ENCODE measurements at regions not wholly inside any gene's neighbourhood (a gene's known extent, or its start where the extent isn't known, plus 50 kb on each side); places are given as distances from the start of the nearest gene placed in this dataset.
"Not testable (repeated sequence)": the region's sequence is repeated elsewhere in the genome, so short reads cannot be mapped to it uniquely, and the experiment has no call there.

GRCh38 chrX:144121566-144121965 lies 237.7 kb downstream of the UBE2NL start:
- H3K4me1 ChIP-seq; H3K36me3 ChIP-seq (replicated peaks); H3K4me3 ChIP-seq; in situ Hi-C loops (cut with MboI; ENCODE audit: low sequenced_read_pairs); DNase-seq (ENCODE audit: low spot score in 2 of 2); H3K27me3 ChIP-seq (ENCODE audit: low read depth); H3K9me3 ChIP-seq: not testable (repeated sequence)

- H3K36me3 ChIP-seq (replicated peaks); H3K9me3 ChIP-seq; H3K4me1 ChIP-seq; DNase-seq (ENCODE audit: low spot score in 2 of 2); H3K27me3 ChIP-seq (ENCODE audit: low read depth); H3K4me3 ChIP-seq; in situ Hi-C loops (cut with MboI; ENCODE audit: low sequenced_read_pairs): not testable (repeated sequence)
These were observed 243.8 kb downstream of the UBE2NL start for GRCh38 chrX:144127570-144128169.

GRCh38 chrX:144129511-144129910 lies 245.6 kb downstream of the UBE2NL start:
- H3K27me3 ChIP-seq (ENCODE audit: low read depth); DNase-seq (ENCODE audit: low spot score in 2 of 2): not testable (repeated sequence)

GRCh38 chrX:144130507-144130906 lies 246.6 kb downstream of the UBE2NL start:
- in situ Hi-C loops (cut with MboI; ENCODE audit: low sequenced_read_pairs); H3K27me3 ChIP-seq (ENCODE audit: low read depth); H3K9me3 ChIP-seq; H3K36me3 ChIP-seq (replicated peaks); DNase-seq (ENCODE audit: low spot score in 2 of 2); H3K4me1 ChIP-seq; H3K4me3 ChIP-seq: not testable (repeated sequence)

More at GRCh38 chrX:144129511-144129910, 245.6 kb downstream of the UBE2NL start:
- H3K9me3 ChIP-seq; H3K4me3 ChIP-seq; H3K4me1 ChIP-seq; in situ Hi-C loops (cut with MboI; ENCODE audit: low sequenced_read_pairs); H3K36me3 ChIP-seq (replicated peaks): not testable (repeated sequence)

- H3K9me3 ChIP-seq; H3K36me3 ChIP-seq (replicated peaks); H3K4me3 ChIP-seq; in situ Hi-C loops (cut with MboI; ENCODE audit: low sequenced_read_pairs); H3K27me3 ChIP-seq (ENCODE audit: low read depth); H3K4me1 ChIP-seq; DNase-seq (ENCODE audit: low spot score in 2 of 2): not testable (repeated sequence)
These were observed 247.2 kb downstream of the UBE2NL start for GRCh38 chrX:144131080-144131479.

GRCh38 chrX:144134448-144135119 lies 250.7 kb downstream of the UBE2NL start:
- in situ Hi-C loops (cut with MboI; ENCODE audit: low sequenced_read_pairs); H3K9me3 ChIP-seq; H3K4me3 ChIP-seq; H3K27me3 ChIP-seq (ENCODE audit: low read depth); H3K36me3 ChIP-seq (replicated peaks); DNase-seq (ENCODE audit: low spot score in 2 of 2); H3K4me1 ChIP-seq: not testable (repeated sequence)

- H3K4me3 ChIP-seq; in situ Hi-C loops (cut with MboI; ENCODE audit: low sequenced_read_pairs); DNase-seq (ENCODE audit: low spot score in 2 of 2); H3K9me3 ChIP-seq; H3K27me3 ChIP-seq (ENCODE audit: low read depth); H3K4me1 ChIP-seq; H3K36me3 ChIP-seq (replicated peaks): not testable (repeated sequence)
These were observed 270.6 kb downstream of the UBE2NL start for GRCh38 chrX:144154474-144154873.

- in situ Hi-C loops (cut with MboI; ENCODE audit: low sequenced_read_pairs); H3K4me3 ChIP-seq; H3K9me3 ChIP-seq; H3K36me3 ChIP-seq (replicated peaks); H3K27me3 ChIP-seq (ENCODE audit: low read depth); DNase-seq (ENCODE audit: low spot score in 2 of 2); H3K4me1 ChIP-seq: not testable (repeated sequence)
These were observed 301.3 kb downstream of the UBE2NL start for GRCh38 chrX:144185197-144185596.

- H3K27me3 ChIP-seq (ENCODE audit: low read depth); H3K4me1 ChIP-seq; DNase-seq (ENCODE audit: low spot score in 2 of 2); in situ Hi-C loops (cut with MboI; ENCODE audit: low sequenced_read_pairs); H3K4me3 ChIP-seq; H3K9me3 ChIP-seq; H3K36me3 ChIP-seq (replicated peaks): not testable (repeated sequence)
These were observed 304.6 kb downstream of the UBE2NL start for GRCh38 chrX:144188489-144188888.

- in situ Hi-C loops (cut with MboI; ENCODE audit: low sequenced_read_pairs); H3K36me3 ChIP-seq (replicated peaks); H3K9me3 ChIP-seq; DNase-seq (ENCODE audit: low spot score in 2 of 2); H3K4me1 ChIP-seq; H3K4me3 ChIP-seq; H3K27me3 ChIP-seq (ENCODE audit: low read depth): not testable (repeated sequence)
These were observed 313.2 kb downstream of the UBE2NL start for GRCh38 chrX:144197057-144197456.

- H3K4me3 ChIP-seq; in situ Hi-C loops (cut with MboI; ENCODE audit: low sequenced_read_pairs); H3K36me3 ChIP-seq (replicated peaks); H3K9me3 ChIP-seq; DNase-seq (ENCODE audit: low spot score in 2 of 2); H3K27me3 ChIP-seq (ENCODE audit: low read depth); H3K4me1 ChIP-seq: not testable (repeated sequence)
These were observed 318.9 kb downstream of the UBE2NL start for GRCh38 chrX:144202726-144203125.

- DNase-seq (ENCODE audit: low spot score in 2 of 2); H3K27me3 ChIP-seq (ENCODE audit: low read depth); H3K9me3 ChIP-seq; H3K4me3 ChIP-seq; H3K4me1 ChIP-seq; in situ Hi-C loops (cut with MboI; ENCODE audit: low sequenced_read_pairs); H3K36me3 ChIP-seq (replicated peaks): not testable (repeated sequence)
These were observed 324.6 kb downstream of the UBE2NL start for GRCh38 chrX:144208360-144209024.

GRCh38 chrX:144214651-144215050 lies 330.8 kb downstream of the UBE2NL start:
- Histone ChIP-seq H3K4me3 (no peak overlapping the region), H3K4me1 (no peaks in the 10 kb centered on the region), H3K36me3 (replicated peaks) (no peaks in the 10 kb centered on the region), H3K27me3 (ENCODE audit: low read depth) (no peaks in the 10 kb centered on the region), H3K9me3 (no peaks in the 10 kb centered on the region)
- in situ Hi-C loops (cut with MboI; ENCODE audit: low sequenced_read_pairs): no loop called here
- no peak for DNase-seq (ENCODE audit: low spot score in 2 of 2)

- in situ Hi-C loops (cut with MboI; ENCODE audit: low sequenced_read_pairs): no loop called here
- DNase-seq (ENCODE audit: low spot score in 2 of 2): no peak
- Histone ChIP-seq H3K36me3 (replicated peaks) (no peaks in the 10 kb centered on the region), H3K4me1 (no peaks in the 10 kb centered on the region), H3K9me3 (no peaks in the 10 kb centered on the region), H3K4me3 (no peak overlapping the region), H3K27me3 (ENCODE audit: low read depth) (no peaks in the 10 kb centered on the region)
These were observed 335.2 kb downstream of the UBE2NL start for GRCh38 chrX:144219035-144219434.
